ENCODE measurements at regions not wholly inside any gene's neighbourhood (a gene's known extent, or its start where the extent isn't known, plus 50 kb on each side); places are given as distances from the start of the nearest gene placed in this dataset.

DNA sequence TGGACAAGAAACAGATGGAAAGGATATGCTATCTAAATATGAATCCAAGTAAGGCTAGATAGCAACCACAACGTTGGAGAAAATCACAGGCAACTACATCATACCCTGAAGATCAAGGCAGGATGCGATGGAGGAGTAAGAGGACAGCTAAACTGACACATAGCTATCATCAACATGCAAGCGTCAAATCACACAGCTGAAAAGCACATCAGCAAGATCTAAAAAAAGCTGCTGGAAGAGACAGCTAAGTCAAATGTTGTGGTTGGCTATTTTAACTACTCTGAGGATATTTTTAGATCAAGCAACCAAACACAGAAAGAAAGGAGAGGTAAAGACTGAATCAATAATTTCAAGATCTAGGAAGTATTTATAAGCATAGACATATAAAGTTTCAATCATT is 466.9 kb downstream of the BRD1 start:
- no peaks in the 10 kb centered on the region for H3K79me2 ChIP-seq (ENCODE audit: low read length)
- no peak overlapping the region for H3K27ac ChIP-seq (ENCODE audit: low read length)
- no peaks in the 10 kb centered on the region for H4K20me1 ChIP-seq (ENCODE audit: low read length)
- H3K27me3 ChIP-seq (ENCODE audit: low read length) = peaks cover 56% of the 10 kb centered on the region
- H3K9me3 ChIP-seq (ENCODE audit: low read length) = no peaks in the 10 kb centered on the region
- intact Hi-C loops (cut with micrococcal nuclease) = no loop called here
- no peaks in the 10 kb centered on the region for H3K36me3 ChIP-seq (ENCODE audit: low read depth, low read length)
- DNase-seq = no peak
- no peak overlapping the region for H3K4me3 ChIP-seq (ENCODE audit: low read length)
- TF ChIP-seq, protein P1, sequence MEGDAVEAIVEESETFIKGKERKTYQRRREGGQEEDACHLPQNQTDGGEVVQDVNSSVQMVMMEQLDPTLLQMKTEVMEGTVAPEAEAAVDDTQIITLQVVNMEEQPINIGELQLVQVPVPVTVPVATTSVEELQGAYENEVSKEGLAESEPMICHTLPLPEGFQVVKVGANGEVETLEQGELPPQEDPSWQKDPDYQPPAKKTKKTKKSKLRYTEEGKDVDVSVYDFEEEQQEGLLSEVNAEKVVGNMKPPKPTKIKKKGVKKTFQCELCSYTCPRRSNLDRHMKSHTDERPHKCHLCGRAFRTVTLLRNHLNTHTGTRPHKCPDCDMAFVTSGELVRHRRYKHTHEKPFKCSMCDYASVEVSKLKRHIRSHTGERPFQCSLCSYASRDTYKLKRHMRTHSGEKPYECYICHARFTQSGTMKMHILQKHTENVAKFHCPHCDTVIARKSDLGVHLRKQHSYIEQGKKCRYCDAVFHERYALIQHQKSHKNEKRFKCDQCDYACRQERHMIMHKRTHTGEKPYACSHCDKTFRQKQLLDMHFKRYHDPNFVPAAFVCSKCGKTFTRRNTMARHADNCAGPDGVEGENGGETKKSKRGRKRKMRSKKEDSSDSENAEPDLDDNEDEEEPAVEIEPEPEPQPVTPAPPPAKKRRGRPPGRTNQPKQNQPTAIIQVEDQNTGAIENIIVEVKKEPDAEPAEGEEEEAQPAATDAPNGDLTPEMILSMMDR (conservative IDR thresholded peaks at IDR 0.05; ENCODE audit: low read depth, low read length) = no peak
- TF ChIP-seq EZH2phosphoT487 (IDR thresholded peaks at IDR 0.05; ENCODE audit: borderline replicate concordance, low read length) (no peak), EZH2 (IDR thresholded peaks at IDR 0.05; ENCODE audit: low read length, unreplicated experiment) (no peak)
- no peaks in the 10 kb centered on the region for H3K4me1 ChIP-seq (ENCODE audit: insufficient read depth, low read length)
- POLR2A ChIA-PET (ENCODE audit: unreplicated experiment) = no interaction called here
- no peak overlapping the region for H2AFZ ChIP-seq (ENCODE audit: low read length)
- ATAC-seq = no peak
- no peak overlapping the region for H3K9ac ChIP-seq (ENCODE audit: low read length)
- no TSS peak for BruUV-seq (replicated peaks)
- H3F3A ChIP-seq (ENCODE audit: low read length, unreplicated experiment) = no peaks in the 10 kb centered on the region
- no peaks in the 10 kb centered on the region for H3K9me2 ChIP-seq (replicated peaks; ENCODE audit: low read length)
- CTCF ChIA-PET = no interaction called here
- no peak overlapping the region for H3K4me2 ChIP-seq (ENCODE audit: low read length)

DNA sequence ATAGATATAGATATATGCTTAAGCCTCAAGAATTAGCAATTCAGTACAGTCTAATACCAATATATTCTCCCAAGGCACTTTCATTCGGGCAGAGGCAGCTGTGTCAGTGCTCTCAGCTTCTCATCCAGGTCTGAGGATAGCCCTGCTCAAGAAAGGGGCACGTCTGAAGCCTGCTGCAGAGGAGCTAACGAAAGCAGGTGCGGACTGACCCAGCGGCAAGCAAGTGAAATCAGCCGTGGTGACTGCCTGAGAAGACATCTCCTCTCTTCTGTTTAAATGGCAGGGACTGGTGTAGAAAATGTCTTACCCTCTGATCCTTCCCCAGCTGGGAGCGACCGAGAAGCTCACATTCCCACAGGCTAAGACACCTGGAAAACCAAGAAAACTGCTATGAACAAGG is 468.6 kb downstream of the BRD1 start:
- Histone ChIP-seq H4K20me1 (ENCODE audit: low read length) (no peaks in the 10 kb centered on the region), H3K4me3 (ENCODE audit: low read length) (no peak overlapping the region), H3K27ac (ENCODE audit: low read length) (no peak overlapping the region), H3K9ac (ENCODE audit: low read length) (no peak overlapping the region), H3K9me3 (ENCODE audit: low read length) (no peaks in the 10 kb centered on the region), H3K27me3 (ENCODE audit: low read length) (peaks cover 73% of the 10 kb centered on the region), H3K4me2 (ENCODE audit: low read length) (no peak overlapping the region), H2AFZ (ENCODE audit: low read length) (no peak overlapping the region), H3K36me3 (ENCODE audit: low read depth, low read length) (no peaks in the 10 kb centered on the region), H3K4me1 (ENCODE audit: insufficient read depth, low read length) (no peaks in the 10 kb centered on the region), H3F3A (ENCODE audit: low read length, unreplicated experiment) (no peaks in the 10 kb centered on the region), H3K9me2 (replicated peaks; ENCODE audit: low read length) (no peaks in the 10 kb centered on the region), H3K79me2 (ENCODE audit: low read length) (no peaks in the 10 kb centered on the region)
- no TSS peak for BruUV-seq (replicated peaks)
- ChIA-PET POLR2A (ENCODE audit: unreplicated experiment) (no interaction called here), CTCF (no interaction called here)
- TF ChIP-seq EZH2phosphoT487 (IDR thresholded peaks at IDR 0.05; ENCODE audit: borderline replicate concordance, low read length) = no peak
- TF ChIP-seq EZH2 (IDR thresholded peaks at IDR 0.05; ENCODE audit: low read length, unreplicated experiment) = no peak
- TF ChIP-seq, protein P1 (conservative IDR thresholded peaks at IDR 0.05; ENCODE audit: low read depth, low read length) = no peak
- intact Hi-C loops (cut with micrococcal nuclease) = no loop called here
- DNase-seq = no peak
- ATAC-seq = no peak

DNA sequence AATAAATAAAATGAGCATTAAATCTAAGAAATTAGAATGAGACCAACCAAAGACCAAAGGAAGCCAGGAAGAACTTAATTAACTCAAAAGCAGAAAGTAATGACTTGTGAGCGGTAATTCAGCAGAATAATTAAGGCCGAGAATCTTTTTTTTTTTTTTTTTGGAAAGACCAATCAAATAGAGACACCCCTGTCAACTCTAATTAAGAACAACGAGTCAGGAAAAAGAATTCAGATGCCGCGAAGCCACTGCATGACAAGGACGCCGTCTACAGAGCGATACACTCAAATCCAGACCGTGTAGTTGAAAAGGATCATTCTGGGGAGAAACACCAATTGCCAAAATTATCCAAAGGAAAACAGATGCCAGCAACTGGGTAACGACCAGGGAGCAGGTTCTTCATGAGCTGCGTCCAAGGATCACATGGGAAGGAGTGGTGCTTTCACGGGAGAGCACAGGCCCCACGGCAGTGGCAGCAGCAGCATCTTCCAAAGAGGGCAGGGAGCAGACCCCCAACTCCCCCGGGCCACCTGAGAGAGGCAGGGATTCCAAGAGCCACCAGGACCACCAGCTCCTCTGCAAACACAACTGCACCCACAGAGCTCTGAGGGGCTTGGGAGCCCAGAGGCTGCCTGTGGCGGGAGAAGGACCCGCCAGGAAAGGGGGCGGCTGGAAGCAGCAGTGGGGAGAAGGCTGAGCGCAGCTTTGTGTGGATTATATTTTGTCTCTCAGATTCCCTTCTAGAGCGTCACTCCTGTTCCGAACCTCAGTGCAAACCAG is 469.8 kb downstream of the BRD1 start:
- no peaks in the 10 kb centered on the region for H3K9me3 ChIP-seq (ENCODE audit: low read length)
- H3K4me2 ChIP-seq (ENCODE audit: low read length) = no peak overlapping the region
- DNase-seq (no peak), ATAC-seq (no peak)
- no peaks in the 10 kb centered on the region for H3F3A ChIP-seq (ENCODE audit: low read length, unreplicated experiment)
- H3K9ac ChIP-seq (ENCODE audit: low read length) = no peak overlapping the region
- H3K4me1 ChIP-seq (ENCODE audit: insufficient read depth, low read length) = no peaks in the 10 kb centered on the region
- no peak for TF ChIP-seq EZH2 (IDR thresholded peaks at IDR 0.05; ENCODE audit: low read length, unreplicated experiment)
- TF ChIP-seq, protein P1 (conservative IDR thresholded peaks at IDR 0.05; ENCODE audit: low read depth, low read length) = no peak
- no peak for TF ChIP-seq EZH2phosphoT487 (IDR thresholded peaks at IDR 0.05; ENCODE audit: borderline replicate concordance, low read length)
- BruUV-seq (replicated peaks) = no TSS peak
- ChIA-PET POLR2A (ENCODE audit: unreplicated experiment) (no interaction called here), CTCF (no interaction called here)
- intact Hi-C loops (cut with micrococcal nuclease) = no loop called here
- no peaks in the 10 kb centered on the region for H4K20me1 ChIP-seq (ENCODE audit: low read length)
- no peak overlapping the region for H2AFZ ChIP-seq (ENCODE audit: low read length)
- no peaks in the 10 kb centered on the region for H3K79me2 ChIP-seq (ENCODE audit: low read length)
- H3K4me3 ChIP-seq (ENCODE audit: low read length) = no peak overlapping the region
- no peaks in the 10 kb centered on the region for H3K9me2 ChIP-seq (replicated peaks; ENCODE audit: low read length)
- H3K27ac ChIP-seq (ENCODE audit: low read length) = no peak overlapping the region
- H3K36me3 ChIP-seq (ENCODE audit: low read depth, low read length) = no peaks in the 10 kb centered on the region
- peaks cover 77% of the 10 kb centered on the region for H3K27me3 ChIP-seq (ENCODE audit: low read length)

All from PC-3 (cell line).